ENCODE measurements at regions not wholly inside any gene's neighbourhood (a gene's known extent, or its start where the extent isn't known, plus 50 kb on each side); places are given as distances from the start of the nearest gene placed in this dataset.

GRCh38 chr2:102091121-102091520, 51.4 kb upstream of the IL1R1 start (continued):
- TF ChIP-seq, protein P1, sequence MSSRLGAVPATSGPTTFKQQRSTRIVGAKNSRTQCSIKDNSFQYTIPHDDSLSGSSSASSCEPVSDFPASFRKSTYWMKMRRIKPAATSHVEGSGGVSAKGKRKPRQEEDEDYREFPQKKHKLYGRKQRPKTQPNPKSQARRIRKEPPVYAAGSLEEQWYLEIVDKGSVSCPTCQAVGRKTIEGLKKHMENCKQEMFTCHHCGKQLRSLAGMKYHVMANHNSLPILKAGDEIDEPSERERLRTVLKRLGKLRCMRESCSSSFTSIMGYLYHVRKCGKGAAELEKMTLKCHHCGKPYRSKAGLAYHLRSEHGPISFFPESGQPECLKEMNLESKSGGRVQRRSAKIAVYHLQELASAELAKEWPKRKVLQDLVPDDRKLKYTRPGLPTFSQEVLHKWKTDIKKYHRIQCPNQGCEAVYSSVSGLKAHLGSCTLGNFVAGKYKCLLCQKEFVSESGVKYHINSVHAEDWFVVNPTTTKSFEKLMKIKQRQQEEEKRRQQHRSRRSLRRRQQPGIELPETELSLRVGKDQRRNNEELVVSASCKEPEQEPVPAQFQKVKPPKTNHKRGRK (CRISPR knock-in tag; IDR thresholded peaks at IDR 0.05), result no peak
- no peak for TF ChIP-seq DR1 (CRISPR knock-in tag; IDR thresholded peaks at IDR 0.05)
- TF ChIP-seq, protein P2, sequence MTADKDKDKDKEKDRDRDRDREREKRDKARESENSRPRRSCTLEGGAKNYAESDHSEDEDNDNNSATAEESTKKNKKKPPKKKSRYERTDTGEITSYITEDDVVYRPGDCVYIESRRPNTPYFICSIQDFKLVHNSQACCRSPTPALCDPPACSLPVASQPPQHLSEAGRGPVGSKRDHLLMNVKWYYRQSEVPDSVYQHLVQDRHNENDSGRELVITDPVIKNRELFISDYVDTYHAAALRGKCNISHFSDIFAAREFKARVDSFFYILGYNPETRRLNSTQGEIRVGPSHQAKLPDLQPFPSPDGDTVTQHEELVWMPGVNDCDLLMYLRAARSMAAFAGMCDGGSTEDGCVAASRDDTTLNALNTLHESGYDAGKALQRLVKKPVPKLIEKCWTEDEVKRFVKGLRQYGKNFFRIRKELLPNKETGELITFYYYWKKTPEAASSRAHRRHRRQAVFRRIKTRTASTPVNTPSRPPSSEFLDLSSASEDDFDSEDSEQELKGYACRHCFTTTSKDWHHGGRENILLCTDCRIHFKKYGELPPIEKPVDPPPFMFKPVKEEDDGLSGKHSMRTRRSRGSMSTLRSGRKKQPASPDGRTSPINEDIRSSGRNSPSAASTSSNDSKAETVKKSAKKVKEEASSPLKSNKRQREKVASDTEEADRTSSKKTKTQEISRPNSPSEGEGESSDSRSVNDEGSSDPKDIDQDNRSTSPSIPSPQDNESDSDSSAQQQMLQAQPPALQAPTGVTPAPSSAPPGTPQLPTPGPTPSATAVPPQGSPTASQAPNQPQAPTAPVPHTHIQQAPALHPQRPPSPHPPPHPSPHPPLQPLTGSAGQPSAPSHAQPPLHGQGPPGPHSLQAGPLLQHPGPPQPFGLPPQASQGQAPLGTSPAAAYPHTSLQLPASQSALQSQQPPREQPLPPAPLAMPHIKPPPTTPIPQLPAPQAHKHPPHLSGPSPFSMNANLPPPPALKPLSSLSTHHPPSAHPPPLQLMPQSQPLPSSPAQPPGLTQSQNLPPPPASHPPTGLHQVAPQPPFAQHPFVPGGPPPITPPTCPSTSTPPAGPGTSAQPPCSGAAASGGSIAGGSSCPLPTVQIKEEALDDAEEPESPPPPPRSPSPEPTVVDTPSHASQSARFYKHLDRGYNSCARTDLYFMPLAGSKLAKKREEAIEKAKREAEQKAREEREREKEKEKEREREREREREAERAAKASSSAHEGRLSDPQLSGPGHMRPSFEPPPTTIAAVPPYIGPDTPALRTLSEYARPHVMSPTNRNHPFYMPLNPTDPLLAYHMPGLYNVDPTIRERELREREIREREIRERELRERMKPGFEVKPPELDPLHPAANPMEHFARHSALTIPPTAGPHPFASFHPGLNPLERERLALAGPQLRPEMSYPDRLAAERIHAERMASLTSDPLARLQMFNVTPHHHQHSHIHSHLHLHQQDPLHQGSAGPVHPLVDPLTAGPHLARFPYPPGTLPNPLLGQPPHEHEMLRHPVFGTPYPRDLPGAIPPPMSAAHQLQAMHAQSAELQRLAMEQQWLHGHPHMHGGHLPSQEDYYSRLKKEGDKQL (CRISPR knock-in tag; IDR thresholded peaks at IDR 0.05; ENCODE audit: low read depth), result no peak
- no peak for TF ChIP-seq SRSF4 (IDR thresholded peaks at IDR 0.05; ENCODE audit: low read depth, low read length, poor library complexity, severe bottlenecking)
- TF ChIP-seq ZNF30 (CRISPR knock-in tag; IDR thresholded peaks at IDR 0.05), result no peak

- Histone ChIP-seq H4K20me1 (ENCODE audit: insufficient read depth, low read length) (no peaks in the 10 kb centered on the region), H3K4me1 (ENCODE audit: insufficient read depth, low read length) (peaks cover 14% of the 10 kb centered on the region), H3K4me2 (ENCODE audit: low read depth, low read length) (no peak overlapping the region), H2AFZ (ENCODE audit: low read length) (no peak overlapping the region), H3K27ac (ENCODE audit: extremely low read length, insufficient read depth, low read length) (no peak overlapping the region), H3K4me3 (replicated peaks in 1 of 3; ENCODE audit: insufficient read depth in 1 of 3, low read depth in 2 of 3, low read length in 3 of 3) (no peak overlapping the region), H3K79me2 (ENCODE audit: insufficient read depth, low read length) (no peaks in the 10 kb centered on the region), H3K9me3 (ENCODE audit: low read length) (no peaks in the 10 kb centered on the region), H3K27me3 (ENCODE audit: control insufficient read depth in 1 of 2, insufficient read depth in 2 of 2, low read length in 2 of 2) (no peaks in the 10 kb centered on the region), H3K9ac (ENCODE audit: insufficient read depth, low read depth, low read length) (no peak overlapping the region), H3K36me3 (replicated peaks in 1 of 2; ENCODE audit: control insufficient read depth in 1 of 2, insufficient read depth in 2 of 2, low read length in 2 of 2) (0 out of 5 replicates have a peak, but pooled peaks cover 0 to 2% of the 10 kb centered on the region in 2 experiments)
- ATAC-seq, result no peak
- WGBS (ENCODE audit: low lambda C conversion rate), result 98% methylated on average over 1 of the region's 1 CpG
- in situ Hi-C loops (cut with HindIII; ENCODE audit: extremely low pct_ligation_motif_present, low pct_unique_long_range_greater_than_20kb) (no loop called here), intact Hi-C loops (cut with micrococcal nuclease; ENCODE audit: unreplicated experiment) (no loop called here)
- ChIA-PET POLR2A (interaction anchor here (1.4 kb wide), 1 partner anchor 9 kb away, joined by 4 read pairs; no protein-coding TSS in a partner anchor), CTCF (ENCODE audit: low intra/inter-chr PET ratio, low total read pairs) (no interaction called here)
- BruUV-seq (replicated peaks), result no TSS peak
- no peak for DNase-seq (ENCODE audit: low spot score)
- no peak for FAIRE-seq
- no peak for TF ChIP-seq ARNT (IDR thresholded peaks at IDR 0.05)
- no peak for TF ChIP-seq ZNF431 (CRISPR knock-in tag; IDR thresholded peaks at IDR 0.05; ENCODE audit: borderline replicate concordance, low read depth)
- TF ChIP-seq HOXD1 (CRISPR knock-in tag; IDR thresholded peaks at IDR 0.05), result no peak
- peak; percentile 82 for TF ChIP-seq MAFF (IDR thresholded peaks at IDR 0.05; ENCODE audit: low read depth, low read length)
- TF ChIP-seq ZNF687 (CRISPR knock-in tag; IDR thresholded peaks at IDR 0.05), result no peak
- TF ChIP-seq, protein P3, sequence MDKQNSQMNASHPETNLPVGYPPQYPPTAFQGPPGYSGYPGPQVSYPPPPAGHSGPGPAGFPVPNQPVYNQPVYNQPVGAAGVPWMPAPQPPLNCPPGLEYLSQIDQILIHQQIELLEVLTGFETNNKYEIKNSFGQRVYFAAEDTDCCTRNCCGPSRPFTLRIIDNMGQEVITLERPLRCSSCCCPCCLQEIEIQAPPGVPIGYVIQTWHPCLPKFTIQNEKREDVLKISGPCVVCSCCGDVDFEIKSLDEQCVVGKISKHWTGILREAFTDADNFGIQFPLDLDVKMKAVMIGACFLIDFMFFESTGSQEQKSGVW (CRISPR knock-in tag; IDR thresholded peaks at IDR 0.05; ENCODE audit: borderline replicate concordance), result no peak
- TF ChIP-seq GFI1 (CRISPR knock-in tag; IDR thresholded peaks at IDR 0.05; ENCODE audit: borderline replicate concordance), result no peak
These were observed 50.6 kb upstream of the IL1R1 start for GRCh38 chr2:102091908-102092307.

All from HepG2 (cell line).